GM21825 (cell line): ENCODE measurements at regions not wholly inside any gene's neighbourhood (a gene's known extent, or its start where the extent isn't known, plus 50 kb on each side); places are given as distances from the start of the nearest gene placed in this dataset.

Experiments used
- ATAC-seq: cut with Tn5 transposase; IDR thresholded peaks from one replicate; pipeline ENCODE4 v1.9.1; 2021; ENCODE audit warnings: mild to moderate bottlenecking, moderate library complexity; ENCODE audit not compliant: unreplicated experiment

GRCh38 chr9:80009204-80009603, 437.4 kb downstream of the TLE4 start:
- no peak for ATAC-seq

- no peak for ATAC-seq
Measured at GRCh38 chr9:80004714-80005113, 432.9 kb downstream of the TLE4 start.

GRCh38 chr9:79990536-79990935, 418.8 kb downstream of the TLE4 start:
- no peak for ATAC-seq

- no peak for ATAC-seq
Measured at GRCh38 chr9:79989079-79989478, 417.3 kb downstream of the TLE4 start.

GRCh38 chr9:79988126-79988525, 416.4 kb downstream of the TLE4 start:
- no peak for ATAC-seq

GRCh38 chr9:79986437-79986836, 414.7 kb downstream of the TLE4 start:
- ATAC-seq: no peak

GRCh38 chr9:79985772-79986171, 414.0 kb downstream of the TLE4 start:
- no peak for ATAC-seq

- no peak for ATAC-seq
Measured at GRCh38 chr9:79985264-79985663, 413.5 kb downstream of the TLE4 start.

- ATAC-seq: no peak
Measured at GRCh38 chr9:79984429-79985067, 412.8 kb downstream of the TLE4 start.

- ATAC-seq: no peak
Measured at GRCh38 chr9:79980432-79980831, 408.7 kb downstream of the TLE4 start.

- no peak for ATAC-seq
Measured at GRCh38 chr9:79977510-79978197, 405.9 kb downstream of the TLE4 start.

- no peak for ATAC-seq
Measured at GRCh38 chr9:79977074-79977435, 405.3 kb downstream of the TLE4 start.

GRCh38 chr9:79976257-79977073, 404.7 kb downstream of the TLE4 start:
- no peak for ATAC-seq

GRCh38 chr9:79975621-79976256, 404.0 kb downstream of the TLE4 start:
- no peak for ATAC-seq

- ATAC-seq: no peak
Measured at GRCh38 chr9:79974806-79975422, 403.1 kb downstream of the TLE4 start.

GRCh38 chr9:79973627-79974026, 401.9 kb downstream of the TLE4 start:
- no peak for ATAC-seq

GRCh38 chr9:79970146-79970425, 398.3 kb downstream of the TLE4 start:
- no peak for ATAC-seq

- ATAC-seq: no peak
Measured at GRCh38 chr9:79969393-79970145, 397.8 kb downstream of the TLE4 start.

- ATAC-seq: no peak
Measured at GRCh38 chr9:79968533-79968932, 396.8 kb downstream of the TLE4 start.

GRCh38 chr9:79962836-79963235, 391.1 kb downstream of the TLE4 start:
- ATAC-seq: no peak

- no peak for ATAC-seq
Measured at GRCh38 chr9:79962150-79962549, 390.4 kb downstream of the TLE4 start.
